Hematopoietic multipotent progenitor cell treated with erythropoietin and hydrocortisone succinate and interleukin-3 and kit ligand, for 17 days (in vitro differentiated cells): ENCODE measurements at regions not wholly inside any gene's neighbourhood (a gene's known extent, or its start where the extent isn't known, plus 50 kb on each side); places are given as distances from the start of the nearest gene placed in this dataset.
"Not testable (repeated sequence)": the region's sequence is repeated elsewhere in the genome, so short reads cannot be mapped to it uniquely, and the experiment has no call there.

Experiments
- DNase-seq: peaks from one replicate; pipeline ENCODE4 v3.0.0-alpha.2; 2015; ENCODE audit warnings: low spot score

GRCh38 chr2:87610974-87611373 is 136.9 kb upstream of the PLGLB2 start:
- not testable (repeated sequence) for DNase-seq

DNA sequence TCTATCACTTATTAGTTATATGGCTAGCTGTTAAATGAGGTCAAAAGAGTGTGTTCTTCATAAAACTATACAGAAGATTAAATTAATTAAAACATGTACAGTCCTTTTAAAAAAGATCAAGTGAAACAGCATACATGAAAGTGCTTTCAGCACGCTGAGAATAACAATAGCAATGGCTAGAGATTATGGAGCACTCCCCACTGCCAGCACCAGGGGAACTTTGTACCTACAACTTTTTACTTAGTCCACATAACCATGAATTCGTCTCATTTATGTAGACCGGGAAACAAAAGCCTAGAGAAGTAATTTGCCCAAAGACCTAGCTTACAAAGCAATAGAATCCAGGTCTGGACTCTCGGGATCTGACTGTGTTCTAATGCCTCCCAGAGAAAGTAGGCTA is 136.5 kb upstream of the PLGLB2 start:
- DNase-seq: not testable (repeated sequence)

DNA sequence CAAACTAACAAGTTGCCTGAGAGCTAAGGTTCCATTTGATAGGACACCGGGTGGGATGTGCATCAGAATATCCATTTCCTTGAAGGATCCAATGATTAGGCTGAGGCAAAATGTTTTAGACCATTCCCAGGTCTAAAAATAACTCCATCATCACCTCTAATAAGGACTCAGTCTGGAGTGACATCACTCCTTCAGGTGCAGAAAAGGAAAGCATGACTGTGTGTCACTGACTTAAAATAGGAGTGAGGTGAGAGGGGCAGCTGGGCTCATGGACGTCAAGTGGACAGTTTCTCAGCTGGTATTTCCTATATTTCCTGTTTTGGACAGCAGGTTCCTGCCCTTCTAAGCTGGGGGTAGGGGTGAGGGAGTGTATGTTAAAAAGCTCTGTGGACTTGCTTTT is 135.9 kb upstream of the PLGLB2 start:
- not testable (repeated sequence) for DNase-seq

- not testable (repeated sequence) for DNase-seq
Observed at GRCh38 chr2:87614829-87615434, 133.0 kb upstream of the PLGLB2 start.

DNA sequence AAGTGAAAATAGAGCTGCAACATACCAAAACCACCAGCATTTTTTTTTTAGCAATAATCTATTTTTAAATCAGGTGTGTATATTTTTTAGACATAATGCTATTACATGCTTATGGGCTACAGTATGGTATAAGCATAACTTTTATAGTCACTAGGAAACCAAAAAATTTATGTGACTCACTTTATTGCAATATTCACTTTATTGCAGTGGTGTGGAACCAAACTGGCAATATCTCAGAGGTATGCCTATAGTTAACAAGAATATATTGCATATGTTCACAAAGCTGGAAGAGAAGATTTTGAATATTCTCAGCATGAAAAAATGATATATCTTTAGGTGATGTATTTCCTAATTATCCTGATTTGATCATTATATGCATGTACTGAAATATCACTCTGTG is 128.8 kb upstream of the PLGLB2 start:
- not testable (repeated sequence) for DNase-seq

GRCh38 chr2:87621139-87621538 is 126.7 kb upstream of the PLGLB2 start:
- not testable (repeated sequence) for DNase-seq

DNA sequence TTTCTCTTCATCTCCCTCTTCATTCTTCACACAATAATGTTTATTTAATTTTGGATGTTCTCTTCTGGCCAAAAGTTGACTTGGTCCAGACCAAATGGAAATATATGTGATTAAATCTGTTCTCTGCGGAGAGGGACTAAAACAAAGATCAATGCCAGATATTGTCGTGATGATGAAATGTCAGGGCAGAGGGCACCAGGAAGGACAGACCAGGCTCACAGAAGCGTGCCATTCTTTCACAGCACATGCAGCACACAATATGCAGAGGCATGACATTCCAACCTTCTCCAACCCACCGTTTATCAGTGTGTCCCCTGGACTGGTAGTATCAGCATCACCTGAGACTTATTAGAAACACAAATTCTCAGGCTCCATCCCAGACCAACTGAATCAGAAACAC is 125.2 kb upstream of the PLGLB2 start:
- not testable (repeated sequence) for DNase-seq

DNA sequence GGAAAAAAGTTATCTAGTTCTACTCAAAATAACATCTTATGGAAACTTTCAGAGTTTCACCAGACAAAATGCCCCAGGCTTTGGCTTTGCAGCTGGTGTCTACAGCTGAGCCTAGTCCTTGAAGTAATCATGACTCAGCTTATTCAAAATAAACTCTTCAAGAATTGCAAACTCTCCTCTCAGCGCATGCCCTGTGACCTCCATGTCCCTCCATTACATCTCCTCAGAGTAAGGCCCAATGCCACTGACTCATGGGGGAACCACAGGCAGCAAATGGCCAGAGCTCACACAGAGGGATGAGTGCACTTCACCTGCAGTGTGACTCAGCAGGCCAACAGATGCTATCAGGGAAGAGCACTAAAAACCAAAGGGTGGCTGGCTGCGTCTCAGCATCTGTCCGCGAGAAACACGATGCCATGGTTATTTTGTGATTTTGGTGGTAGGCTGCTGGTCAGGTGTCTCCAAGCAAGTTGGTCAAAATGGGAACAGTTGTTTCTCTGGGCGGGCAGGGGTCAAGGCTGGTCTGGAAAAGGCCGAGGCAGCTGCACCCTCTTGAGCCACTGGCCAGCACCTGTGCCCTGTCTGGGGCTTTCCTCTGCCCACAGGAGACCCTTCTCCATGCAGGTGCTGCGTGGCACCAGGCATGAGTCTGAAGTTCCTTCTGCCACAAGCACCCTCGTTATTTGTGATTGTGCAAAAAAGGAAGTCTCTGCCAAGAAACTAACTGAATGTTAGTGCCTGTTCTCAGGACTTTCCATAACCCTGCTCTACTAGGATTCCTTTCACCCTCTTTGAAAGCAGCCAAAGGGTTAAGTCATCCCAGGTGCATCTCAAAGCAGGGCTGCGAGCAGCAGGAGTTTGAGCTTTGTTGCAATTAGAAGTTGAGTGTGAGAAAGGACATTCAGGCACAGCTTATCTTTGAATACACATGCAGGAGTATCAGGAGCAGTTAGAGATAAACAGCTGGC is 118.1 kb upstream of the PLGLB2 start:
- DNase-seq: peak; percentile 72

DNA sequence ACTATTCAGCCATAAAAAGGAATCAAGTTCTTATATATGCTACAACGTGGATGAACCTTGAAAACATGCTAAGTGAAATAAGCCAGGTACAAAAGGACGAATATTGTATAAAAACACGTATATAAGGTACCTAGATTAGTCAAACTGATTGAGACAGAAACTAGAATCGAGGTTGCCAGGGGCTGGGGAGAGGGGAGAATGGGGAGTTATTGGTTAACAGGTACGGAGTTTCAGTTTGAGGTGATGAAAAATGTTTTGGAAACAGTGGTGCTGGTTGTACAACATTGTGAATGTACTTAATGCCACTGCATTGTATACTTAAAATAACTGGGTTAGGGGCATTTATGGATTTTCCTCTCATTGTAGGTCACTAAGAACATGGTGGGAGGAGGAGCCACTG is 117.0 kb upstream of the PLGLB2 start:
- not testable (repeated sequence) for DNase-seq

GRCh38 chr2:87631402-87631801 is 116.5 kb upstream of the PLGLB2 start:
- DNase-seq: not testable (repeated sequence)

DNA sequence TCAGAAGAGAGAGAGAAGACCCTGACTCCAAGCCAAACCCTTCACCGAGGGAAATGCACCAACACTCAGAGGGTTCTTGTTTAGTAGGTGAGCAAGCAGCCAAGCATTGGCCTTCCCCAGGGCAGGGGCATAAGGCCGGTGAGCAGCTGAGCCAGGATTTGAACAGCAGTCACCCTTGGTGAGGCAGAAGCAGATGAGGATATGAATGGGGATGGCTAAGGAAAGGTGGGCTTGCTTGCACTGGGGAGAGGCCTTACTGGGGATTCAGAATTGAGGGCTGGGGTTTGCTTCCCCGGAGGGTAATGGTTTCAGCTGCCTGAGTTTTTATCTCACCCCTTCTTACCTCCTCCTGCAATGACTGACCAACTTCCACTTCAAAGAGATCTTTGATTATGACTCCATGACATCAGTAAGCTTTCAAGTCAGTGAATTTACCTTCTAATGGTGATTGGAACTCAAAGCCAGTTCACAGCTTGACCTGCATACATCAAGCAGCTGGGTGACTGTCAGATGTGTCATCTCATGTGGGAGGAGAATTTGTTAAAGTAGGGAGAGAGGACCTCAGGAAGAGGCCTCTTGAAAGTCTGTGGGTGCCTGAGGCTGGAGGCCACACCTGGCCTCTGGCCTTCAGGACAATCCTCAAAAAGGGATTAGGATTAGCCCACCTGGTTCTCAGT is 114.5 kb upstream of the PLGLB2 start:
- DNase-seq: not testable (repeated sequence)

- not testable (repeated sequence) for DNase-seq
Observed at GRCh38 chr2:87634106-87634505, 113.8 kb upstream of the PLGLB2 start.

GRCh38 chr2:87634971-87635650 is 112.8 kb upstream of the PLGLB2 start:
- DNase-seq: not testable (repeated sequence)

DNA sequence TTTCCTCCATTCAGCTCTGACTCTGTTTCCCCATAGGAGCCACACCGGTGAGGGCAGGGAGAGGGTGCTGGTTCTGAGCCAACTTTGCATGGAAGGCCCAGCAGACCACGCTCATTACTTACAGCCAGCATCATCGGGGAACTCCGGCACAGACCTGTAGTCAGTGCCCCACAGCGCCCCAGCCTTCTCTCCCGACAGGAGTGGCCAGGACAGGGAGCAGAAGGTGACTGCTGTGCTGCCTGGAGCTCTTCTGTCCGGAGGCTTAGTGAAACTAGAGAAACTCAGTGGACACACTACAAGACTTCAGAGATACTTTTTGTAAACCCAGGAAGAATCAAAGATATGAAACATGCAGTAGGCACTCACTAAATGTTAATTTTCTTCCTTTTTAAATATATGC is 111.6 kb upstream of the PLGLB2 start:
- not testable (repeated sequence) for DNase-seq

GRCh38 chr2:87636735-87637134 is 111.2 kb upstream of the PLGLB2 start:
- not testable (repeated sequence) for DNase-seq

GRCh38 chr2:87637249-87637990 is 110.5 kb upstream of the PLGLB2 start:
- DNase-seq: not testable (repeated sequence)

- DNase-seq: not testable (repeated sequence)
Observed at GRCh38 chr2:87638114-87638807, 109.6 kb upstream of the PLGLB2 start.

DNA sequence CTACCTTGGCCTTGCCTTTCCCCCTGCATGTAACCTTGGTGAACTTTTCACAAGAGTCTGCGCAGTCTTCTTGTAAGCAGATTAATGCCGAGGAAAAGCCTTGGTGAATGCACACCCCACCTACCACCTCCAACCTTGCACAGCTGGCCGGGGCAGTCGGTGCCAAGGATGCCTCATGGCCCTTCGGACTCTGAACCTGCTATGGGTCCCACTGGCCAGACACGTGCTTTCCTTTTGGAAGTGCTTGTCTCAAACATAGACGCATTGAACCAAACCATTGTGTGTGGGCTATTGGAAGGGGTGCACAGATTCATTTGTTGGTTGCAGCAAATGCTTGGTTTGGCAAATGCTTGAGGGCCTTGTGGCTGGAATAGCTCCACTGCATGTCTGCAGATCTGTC is 109.0 kb upstream of the PLGLB2 start:
- DNase-seq: not testable (repeated sequence)

DNA sequence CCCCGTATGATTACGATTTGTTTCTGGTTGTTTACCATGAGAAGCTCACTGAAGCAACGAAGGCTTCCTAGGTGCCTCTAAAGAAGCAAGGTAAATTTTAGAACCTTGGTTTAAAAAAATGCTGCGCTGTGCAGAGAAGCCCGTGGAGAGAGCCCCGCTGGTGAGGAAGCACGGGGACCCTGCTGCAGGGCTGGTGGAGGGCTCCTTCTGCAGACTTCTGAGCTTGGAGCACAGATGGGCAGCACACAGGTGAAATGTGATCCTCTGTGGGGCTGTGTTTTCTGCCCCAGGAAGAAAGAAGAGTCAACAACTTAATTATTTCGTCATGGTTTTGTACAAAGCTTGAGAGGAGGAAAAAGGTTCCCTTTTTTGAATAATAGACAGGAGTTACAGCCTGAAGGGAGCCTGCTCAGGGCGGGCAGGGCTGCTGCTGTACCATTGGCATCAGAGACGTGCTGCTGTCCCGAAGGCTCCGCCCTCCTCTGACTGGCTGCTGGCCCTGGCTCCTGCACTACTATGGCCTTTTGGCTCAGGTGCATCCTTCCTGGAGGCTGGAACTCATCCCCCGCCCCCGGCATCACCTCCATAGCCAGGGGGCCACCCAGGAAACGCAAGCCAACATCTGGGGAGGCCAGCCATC is 108.0 kb upstream of the PLGLB2 start:
- not testable (repeated sequence) for DNase-seq

DNA sequence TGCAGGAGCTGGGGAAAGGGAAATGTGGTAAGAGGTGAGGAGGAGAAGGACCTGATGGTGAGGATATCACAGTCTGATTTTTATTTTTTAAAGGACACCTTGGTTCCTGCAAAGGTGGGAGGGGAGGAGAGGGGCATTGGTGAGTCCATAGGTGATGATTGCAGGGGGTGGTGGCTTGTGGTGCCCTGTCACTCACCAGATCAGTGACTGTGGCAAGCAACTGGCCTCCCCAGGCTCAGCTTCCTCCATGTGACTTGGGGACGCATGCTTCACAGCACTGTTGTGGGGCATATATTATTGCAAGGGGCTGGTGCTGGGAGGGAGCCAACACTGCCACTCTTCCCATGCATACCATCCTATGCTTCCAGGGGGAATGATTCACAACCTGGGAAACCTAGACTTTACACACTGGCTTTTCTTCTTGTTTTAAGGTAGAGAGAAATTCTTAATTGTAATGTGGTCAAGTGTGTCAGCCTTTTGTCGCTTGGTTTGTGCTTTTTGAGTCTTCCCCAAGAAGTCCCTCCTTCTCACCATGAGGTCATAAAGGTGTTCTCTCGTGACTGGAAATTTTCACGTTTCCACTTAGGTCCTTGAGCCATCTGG is 106.8 kb upstream of the PLGLB2 start:
- DNase-seq: not testable (repeated sequence)
